Activated CD4-positive, alpha-beta T cell treated with anti-CD3 and anti-CD28 coated beads, Interleukin-2, amount 50 U/mL, for 16 hours (primary cell): ENCODE measurements at regions not wholly inside any gene's neighbourhood (a gene's known extent, or its start where the extent isn't known, plus 50 kb on each side); places are given as distances from the start of the nearest gene placed in this dataset.

ENCODE experiments used
- DNase-seq: peaks from one replicate; pipeline ENCODE4 v3.0.0-alpha.2; 2020

- no peak for DNase-seq
These were observed 70.9 kb upstream of the MGMT start for GRCh38 chr10:129396021-129396722.

DNA sequence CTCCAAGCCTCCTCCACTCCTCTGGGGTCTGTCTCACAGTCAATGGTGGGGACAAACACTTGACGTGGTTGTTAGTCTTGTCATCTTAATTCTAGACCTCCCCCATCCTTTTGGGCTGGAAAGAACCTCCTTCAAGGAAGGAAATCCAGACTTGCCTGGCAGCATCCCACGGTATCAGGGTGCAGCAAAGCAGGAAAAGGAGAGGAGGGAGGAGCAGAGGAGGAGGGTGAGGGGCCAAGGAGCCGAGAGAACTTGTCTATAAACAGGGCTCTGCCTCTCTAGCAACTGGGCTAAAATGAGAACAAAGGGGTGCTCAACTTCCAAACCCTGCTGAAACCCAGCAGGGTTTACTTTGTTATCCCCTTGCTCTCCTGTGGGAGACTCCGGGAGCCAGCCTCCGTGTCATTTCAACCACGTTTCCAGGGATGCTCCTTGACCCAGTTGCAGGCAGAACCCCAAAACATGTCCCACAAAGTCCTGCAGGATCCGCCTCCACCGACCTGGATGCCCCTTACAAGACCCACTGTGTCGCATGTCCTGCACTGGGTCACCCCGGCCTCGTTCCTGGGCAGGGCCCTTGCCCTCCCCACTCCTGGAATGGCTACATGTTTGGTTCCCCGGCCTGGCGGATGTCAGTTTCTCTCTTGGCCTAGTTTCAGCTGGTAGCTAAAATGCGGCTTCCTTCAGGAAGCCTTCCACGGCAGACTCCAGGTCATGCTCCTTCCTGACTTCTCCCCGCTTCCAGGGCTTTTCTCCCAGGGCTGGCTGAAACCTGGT lies 69.7 kb upstream of the MGMT start:
- no peak for DNase-seq

DNA sequence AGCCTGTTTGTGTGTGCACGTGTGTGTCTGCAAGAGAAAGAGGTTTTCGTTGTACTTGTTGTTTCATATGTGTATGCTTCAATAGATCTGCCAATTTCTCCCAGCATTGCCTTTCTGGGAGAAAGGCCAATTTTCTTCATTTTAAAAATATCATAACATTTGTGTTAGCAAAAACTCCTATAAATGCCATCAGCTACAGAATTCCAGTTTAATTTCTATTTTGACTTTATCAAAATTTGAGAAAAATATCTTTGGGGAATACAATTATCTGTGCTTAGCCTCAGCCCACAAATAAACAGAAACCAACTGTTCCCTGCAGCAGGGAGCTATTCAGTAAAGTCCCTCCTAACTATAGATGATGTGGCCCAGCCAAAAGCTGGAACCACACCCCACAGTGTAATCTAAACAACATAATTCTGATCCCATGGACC lies 68.3 kb upstream of the MGMT start:
- no peak for DNase-seq

DNA sequence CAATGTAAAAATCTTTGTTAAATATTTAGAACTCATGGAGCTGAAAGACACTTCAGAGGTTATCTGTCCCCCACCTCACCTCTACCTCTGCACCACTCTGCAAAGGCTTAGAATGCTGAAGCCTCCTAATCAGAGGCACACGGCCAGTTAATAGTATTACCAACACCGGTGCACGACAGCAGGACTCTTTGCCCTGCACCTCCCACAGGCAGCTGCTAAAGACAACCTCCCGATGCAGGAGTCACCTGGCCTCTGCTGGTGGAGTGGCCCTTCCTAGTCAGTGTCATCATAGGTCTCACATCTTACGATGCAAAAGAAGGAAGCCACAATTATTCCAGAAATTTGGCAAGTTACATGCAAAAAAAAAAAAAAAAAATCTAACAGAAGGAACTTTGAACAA lies 66.6 kb upstream of the MGMT start:
- no peak for DNase-seq

DNA sequence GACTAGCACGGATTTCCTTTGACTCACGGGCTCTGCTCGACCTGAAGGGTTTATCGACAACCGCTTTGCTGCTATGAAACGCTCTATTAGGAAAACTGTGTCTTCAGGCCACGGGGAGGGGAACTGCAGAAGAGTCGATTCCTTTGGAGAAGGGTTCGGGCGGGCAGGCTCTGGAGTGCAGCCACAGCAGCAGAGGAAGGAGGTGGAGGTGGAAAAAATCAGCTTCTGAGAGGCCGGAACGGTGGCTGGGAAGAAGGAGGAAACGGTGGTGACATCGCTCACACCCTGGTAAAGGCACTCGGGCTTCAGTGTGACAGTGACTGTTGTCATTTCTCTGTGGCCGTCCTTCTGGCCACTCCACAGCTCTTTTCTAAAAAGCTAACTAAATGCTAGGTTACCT lies 64.6 kb upstream of the MGMT start:
- no peak for DNase-seq

- DNase-seq: no peak
These were observed 63.0 kb upstream of the MGMT start for GRCh38 chr10:129404091-129404490.

GRCh38 chr10:129405389-129405788 lies 61.7 kb upstream of the MGMT start:
- no peak for DNase-seq

GRCh38 chr10:129410688-129411392 lies 56.2 kb upstream of the MGMT start:
- DNase-seq: no peak

DNA sequence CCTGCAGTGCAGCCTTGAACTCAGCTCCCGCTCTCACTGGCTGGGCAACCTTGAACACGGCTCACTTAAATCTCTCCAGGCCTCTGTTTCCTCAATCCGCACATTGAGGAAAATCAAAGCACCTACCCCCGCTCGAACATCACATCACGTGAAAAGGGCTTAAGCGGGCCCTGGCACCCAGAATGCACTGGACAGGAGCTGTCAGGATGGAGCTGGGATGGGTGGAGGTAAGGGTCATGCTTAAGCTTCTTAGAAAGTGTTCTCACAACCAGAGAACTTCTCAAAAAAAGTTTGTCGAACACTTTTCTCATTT lies 55.7 kb upstream of the MGMT start:
- no peak for DNase-seq

- DNase-seq: no peak
These were observed 55.3 kb upstream of the MGMT start for GRCh38 chr10:129411772-129412171.

GRCh38 chr10:129413024-129413423 lies 54.0 kb upstream of the MGMT start:
- DNase-seq: no peak

- DNase-seq: no peak
These were observed 51.6 kb upstream of the MGMT start for GRCh38 chr10:129415215-129416140.

- no peak for DNase-seq
These were observed 50.9 kb upstream of the MGMT start for GRCh38 chr10:129416155-129416554.

GRCh38 chr10:129416956-129417765 lies 49.9 kb upstream of the MGMT start:
- DNase-seq: no peak
